ENCODE measurements at regions not wholly inside any gene's neighbourhood (a gene's known extent, or its start where the extent isn't known, plus 50 kb on each side); places are given as distances from the start of the nearest gene placed in this dataset.

GRCh38 chr16:58904291-58904690 is 170.2 kb upstream of the GOT2 start:
- TF ChIP-seq CTCF (IDR thresholded peaks at IDR 0.05) (no peak), POLR2A (IDR thresholded peaks at IDR 0.05) (no peak)
